ENCODE measurements at regions not wholly inside any gene's neighbourhood (a gene's known extent, or its start where the extent isn't known, plus 50 kb on each side); places are given as distances from the start of the nearest gene placed in this dataset.

DNA sequence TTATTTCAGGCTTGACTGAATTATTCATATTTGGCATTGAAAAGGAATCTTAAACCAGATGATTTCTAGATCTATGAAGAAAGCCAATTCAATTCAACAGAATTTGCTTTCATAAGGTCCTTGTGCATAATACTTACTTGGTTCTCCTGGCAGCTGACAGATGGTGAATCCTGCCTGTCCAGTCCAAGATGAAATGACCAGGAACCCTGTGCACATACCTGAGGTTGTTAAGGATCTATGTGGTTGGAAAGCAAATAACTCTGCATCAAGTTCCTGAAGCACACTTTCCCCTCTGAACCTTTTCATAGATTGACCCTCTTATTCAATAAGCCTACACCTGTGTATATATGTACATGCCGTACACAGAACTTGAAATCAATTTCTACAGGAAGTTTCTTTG, 562.7 kb downstream of the PPARGC1A start:
- DNase-seq = no peak

DNA sequence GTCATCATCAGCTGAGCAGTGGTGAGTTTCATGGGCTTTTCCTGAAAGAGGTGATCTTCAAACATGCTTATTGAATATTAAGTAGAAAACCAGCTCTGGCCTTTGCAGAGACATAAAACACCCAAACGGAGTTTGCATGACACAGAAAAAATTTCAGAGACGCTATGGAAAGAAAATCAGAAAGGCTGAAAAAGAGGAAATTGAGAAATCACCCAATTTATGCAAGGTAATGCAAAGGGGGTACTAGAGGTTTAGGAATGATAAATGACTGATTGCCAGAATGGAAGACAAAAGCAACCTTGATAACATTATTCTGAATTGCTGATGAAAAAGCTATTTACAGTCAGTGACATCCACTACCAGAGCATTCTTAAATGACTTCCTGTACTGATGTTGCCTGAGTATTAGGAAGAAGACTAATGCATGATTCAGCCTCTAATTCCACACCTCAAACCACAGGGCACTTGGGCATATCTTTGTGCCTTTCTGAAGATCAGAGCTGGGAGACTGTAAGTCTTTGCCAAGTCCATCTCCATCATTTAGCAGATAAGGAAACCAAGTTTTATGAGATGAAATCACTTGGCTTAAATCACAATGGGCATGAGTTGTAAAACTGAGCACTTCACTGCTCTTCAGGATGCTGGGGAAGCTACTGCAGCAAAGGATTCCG, 565.7 kb downstream of the PPARGC1A start:
- DNase-seq = no peak

DNA sequence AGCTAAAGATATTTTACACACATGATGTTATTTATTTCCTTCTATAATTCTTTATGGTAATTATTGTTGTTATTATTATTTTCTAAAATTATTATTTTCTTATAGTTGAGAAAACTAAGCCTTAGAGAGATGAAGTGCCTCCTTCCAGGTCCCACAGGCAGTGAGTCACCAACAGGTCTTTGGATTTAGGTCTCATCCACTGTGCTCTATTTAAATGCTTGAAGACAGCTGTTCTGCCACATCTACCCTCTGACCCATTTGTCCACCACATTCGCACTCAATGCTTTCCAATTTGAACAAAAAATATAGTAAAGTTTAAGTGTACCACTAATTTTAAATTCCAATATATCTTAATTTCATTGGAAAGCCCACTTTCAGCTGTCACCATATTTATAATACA, 566.4 kb downstream of the PPARGC1A start:
- DNase-seq = no peak

DNA sequence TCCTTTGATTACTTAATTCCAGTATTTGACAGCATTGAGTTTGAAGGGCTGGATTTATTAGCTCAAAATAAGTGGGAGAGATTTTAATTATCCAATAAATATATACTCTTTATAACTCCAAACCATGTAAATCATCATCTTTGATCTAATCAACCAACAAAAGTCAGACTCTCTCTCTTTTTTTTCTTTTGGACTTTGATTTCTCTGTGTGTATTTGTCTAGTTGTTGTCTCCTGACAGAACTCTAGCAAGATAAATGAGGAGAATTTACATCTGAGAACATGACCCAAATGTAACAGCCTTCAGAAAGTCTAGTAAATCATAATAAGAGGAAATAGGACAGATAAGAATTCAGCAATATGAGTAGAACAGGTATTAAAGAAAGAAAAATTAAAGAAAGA, 567.1 kb downstream of the PPARGC1A start:
- DNase-seq = no peak

DNA sequence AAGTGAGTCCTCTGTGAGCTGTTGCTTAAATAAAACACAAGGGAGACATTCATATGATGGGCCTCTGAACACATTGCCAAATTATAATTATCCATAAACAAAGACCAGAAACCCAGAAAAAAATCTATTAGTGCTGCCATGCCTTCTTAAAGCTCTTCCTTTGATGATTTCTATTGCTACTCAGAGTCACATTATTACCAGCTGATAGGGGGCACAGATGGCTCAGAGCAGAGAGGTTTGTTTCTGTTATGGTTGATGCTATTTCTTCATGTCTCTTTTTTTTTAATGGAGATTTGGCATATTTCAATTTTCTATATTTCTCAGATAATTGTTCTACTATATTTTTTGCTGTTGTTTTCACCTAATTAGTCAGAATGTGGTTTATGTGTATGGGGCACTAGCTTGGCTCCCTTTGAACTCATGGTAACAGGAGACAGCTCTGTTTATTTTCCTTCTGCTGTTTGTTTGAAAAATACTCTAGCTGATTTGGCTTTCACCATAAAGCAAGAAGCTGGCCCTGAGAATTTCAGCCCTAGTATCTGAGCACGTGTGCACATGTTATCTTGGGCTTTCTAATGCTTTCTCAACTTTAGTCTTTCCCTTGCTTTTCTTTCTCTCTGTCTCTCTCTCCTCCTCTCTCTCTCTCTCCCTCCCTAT, 568.8 kb downstream of the PPARGC1A start:
- DNase-seq = no peak

DNA sequence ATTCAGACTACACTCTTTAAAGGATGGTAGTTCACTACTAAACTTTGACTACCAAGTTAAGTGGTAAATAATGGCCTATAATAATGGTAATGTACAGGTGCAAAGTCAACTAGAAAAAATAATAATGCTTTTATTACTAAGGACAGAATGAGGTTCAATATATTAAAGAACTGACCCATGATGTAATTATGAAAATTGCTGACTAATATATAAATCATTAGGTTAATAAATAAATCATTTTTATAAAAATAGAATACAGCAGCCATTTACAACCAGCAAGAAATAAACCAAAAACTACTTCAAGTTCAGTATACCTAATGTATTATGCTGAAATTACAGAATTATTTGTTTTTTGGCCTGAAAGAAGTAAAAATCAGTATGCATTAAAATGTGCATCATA, 577.2 kb downstream of the PPARGC1A start:
- no peak for DNase-seq

DNA sequence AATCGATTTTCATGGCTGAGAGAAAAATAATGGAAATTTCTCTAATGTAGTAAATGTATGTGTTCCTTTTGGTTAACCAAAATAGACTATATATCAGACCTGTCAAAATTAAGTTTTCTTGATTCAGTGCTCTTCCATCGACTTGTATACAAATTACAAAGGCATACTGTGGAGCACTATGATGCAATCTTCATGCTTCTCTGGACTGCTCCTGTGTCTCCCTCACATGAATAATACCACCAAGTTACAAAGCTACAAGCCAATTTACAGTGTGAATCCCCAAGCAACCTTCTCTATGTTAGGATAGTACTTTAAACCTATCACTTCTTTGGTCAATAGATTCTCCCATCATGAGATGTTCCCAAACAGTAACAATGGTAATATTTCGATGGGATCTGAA, 577.9 kb downstream of the PPARGC1A start:
- DNase-seq = no peak

DNA sequence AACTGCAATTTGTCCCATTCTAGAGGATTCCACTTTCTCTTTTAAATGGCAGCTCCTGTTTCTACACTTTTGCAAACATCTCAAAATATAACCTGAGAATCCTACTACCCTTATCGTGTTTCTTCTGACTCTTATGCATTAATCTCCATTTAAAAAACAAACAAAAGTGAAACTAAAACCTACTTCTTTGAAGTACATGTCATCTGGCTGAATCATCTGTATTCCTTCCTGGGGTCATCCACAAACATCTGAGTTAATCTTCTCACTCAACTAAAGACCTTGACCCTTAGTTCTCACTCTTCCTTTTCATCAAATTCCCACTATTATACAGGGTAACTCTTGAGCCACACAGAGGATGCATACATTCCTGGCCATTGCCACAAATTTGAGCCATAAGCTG, 584.8 kb downstream of the PPARGC1A start:
- no peak for DNase-seq

DNA sequence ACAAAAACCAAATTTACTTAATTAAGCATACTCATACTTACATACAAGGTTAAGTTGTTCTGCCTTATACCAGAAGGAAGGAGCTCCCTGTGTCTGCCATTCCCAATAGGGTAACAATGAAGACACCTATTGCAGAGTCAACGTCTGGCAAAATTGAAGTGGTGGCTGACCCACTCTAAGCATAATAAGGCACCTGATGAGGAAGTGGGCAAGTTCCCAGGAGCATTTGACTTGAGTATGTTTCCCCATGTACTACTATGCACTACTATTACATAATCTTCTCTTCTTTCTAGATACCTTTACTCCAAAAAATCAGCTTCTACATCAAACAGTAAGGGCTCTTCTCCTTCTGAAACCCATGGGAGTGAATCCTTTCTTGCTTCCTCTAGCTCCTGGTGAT, 591.5 kb downstream of the PPARGC1A start:
- no peak for DNase-seq

DNA sequence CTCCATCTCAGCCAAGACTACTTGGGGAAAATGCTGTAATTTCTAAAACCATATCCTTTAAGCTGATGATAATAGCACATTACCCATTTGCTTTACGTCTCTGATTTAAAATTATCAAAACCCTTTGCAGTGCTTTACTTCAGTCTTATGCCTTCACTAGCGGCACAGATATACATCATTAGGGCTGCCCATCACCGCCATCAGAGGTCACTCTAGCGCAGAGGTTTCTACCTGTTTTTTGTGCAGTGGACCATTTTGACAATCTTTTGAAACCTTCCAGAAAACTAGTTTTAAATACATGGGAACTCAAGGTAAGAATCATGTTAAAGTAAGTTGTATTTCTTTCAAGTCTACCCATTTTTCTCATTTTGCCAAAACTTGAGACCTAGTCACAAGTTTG, 592.5 kb downstream of the PPARGC1A start:
- no peak for DNase-seq

DNA sequence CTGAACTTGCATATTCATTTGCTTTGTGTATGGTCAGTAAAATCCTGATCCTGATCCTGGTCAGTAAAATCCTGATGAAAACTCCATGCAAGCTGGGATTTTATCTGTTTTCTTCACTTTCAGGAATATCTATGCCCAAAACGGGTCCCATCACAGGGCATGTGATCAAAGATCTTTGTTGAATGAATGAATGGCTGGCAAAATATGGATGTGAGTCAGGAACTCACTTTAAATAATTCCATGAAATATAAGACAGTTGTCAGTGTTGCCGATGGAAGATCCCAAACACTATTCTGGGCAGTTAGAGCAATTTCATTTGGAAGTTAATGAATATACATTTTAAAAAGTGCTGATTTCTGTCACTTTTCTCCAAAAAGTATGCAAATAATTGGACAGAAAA, 598.4 kb downstream of the GBA3 start:
- DNase-seq = no peak

DNA sequence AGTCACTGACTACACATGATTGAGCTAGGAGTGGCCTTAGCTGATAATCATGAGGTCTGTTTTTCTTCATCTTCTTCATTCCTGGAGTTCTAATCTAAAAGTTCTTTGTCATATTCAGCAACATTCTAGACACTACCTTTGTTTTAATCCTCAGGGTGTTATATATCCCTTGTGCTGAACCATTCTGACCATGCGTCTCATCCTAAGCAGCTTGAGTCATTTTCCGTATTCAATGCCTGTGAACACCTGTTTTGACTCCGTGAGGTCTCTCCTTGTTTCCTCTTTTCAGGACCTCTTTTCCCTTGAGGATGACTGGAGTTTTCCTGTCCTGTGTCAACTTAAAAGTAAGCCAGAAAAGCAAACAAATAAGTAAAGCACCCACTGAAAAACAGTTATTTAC, 597.9 kb downstream of the GBA3 start:
- no peak for DNase-seq

DNA sequence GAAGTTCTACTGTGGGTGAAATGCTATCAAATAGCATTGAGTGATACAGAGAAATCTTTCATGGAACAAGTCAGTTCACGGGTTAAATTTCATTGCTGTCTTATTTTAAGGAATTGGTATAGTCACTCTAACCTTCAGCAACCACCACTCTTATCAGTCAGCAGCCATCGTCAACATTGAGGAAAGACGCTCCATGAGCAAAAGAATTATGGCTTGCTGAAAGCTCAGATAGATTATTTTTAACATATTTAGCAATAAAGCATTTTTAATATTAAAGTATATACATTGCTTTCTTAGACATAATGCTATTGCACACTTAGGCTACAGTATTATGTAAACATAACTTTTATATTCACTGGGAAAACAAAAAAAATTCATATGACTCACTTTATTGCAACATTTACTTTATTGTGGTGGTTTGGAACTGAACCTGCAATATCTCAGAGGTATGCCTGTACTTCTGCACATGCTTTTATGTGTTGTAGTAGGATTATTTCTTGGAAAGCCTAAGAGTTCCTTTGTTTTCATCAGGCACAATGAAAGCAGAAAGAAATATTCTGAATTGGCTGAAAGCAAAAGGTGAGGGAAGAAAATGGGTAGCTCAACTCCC, 586.7 kb downstream of the GBA3 start:
- no peak for DNase-seq

DNA sequence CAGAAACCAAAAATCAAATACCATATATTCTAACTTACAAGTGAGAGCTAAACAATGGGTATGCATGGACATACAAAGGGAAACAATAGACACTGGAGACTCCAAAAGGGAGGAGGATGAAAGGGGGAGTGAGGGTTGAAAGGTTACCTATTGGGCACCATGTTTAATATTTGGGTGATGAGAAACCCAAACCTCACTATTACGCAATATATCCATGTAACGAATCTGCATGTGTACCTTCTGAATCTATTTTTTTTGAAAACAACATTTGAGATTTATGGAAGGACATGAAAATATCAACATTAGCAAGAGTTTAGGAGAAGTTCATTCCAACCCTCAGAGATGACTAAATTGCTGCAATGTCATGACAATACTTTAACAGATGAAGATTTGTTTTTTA, 586.1 kb downstream of the GBA3 start:
- no peak for DNase-seq

DNA sequence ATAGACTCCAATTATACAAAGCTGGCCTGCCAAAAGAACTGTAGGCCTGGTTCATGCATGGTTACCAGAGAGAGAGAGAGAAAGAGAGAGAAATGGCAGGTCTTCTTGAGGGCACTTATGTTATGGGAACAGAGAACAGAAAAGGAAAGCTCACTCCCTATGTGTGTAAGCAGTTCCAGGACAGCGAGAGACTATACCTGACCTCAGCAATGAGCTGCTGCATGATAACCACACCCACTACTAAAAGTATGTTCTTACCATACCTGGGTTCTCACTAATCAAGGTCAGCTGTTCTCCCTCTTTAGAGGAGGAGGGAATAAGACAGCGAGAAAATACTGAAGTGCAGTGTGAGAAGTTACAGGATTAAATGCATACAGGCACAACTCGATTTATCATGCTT, 583.3 kb downstream of the GBA3 start:
- DNase-seq = no peak

DNA sequence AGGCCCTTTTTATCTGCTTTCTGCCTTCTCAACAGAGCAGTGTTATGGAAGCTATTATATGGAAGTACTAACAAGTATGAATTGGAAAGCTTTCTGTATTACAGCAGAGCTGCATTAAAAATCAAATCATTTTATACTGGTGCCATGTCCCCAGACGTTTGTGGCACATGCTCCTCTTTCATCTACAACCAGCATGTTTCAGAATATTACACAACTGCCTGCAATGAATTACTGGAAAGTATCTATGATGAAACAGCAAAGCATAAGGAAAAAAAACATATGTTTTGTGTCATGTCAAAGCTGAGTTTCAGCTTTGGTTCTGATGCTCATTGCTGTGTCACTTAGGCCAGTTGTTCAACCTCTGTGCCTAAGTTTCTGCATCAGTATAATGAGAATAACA, 576.8 kb downstream of the GBA3 start:
- no peak for DNase-seq

DNA sequence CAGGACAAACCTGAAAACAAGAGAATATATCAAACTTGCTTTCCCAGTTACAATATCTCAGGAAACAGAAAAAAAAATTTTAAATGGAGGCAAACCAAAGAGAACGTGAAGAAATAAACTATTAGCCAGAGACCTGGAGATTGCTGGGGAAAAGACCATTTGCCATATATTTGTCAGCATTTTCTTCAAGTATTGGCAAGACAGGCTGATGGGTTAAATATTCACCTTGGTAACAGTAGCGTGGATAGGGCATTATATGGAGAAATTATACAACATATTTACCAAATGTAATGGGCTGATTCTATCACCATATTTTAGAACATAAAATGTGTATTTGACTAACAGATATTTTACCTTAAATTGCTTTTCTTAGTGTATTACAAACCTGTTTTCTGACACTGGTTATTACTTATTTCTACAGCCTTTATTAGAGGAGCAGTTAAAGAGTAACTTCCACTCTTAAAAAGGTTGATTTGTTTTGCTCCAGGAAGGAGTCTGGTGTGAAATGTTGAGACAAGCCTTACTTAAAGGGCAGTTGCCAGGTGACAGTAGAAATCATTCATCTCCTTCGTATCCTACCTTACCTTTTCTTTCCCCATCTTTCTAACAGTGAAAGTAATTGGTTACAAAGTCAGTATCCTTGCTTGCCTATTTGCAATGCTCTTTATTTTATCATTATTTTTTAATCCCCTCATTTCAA, 575.5 kb downstream of the GBA3 start:
- DNase-seq = peak; percentile 10

DNA sequence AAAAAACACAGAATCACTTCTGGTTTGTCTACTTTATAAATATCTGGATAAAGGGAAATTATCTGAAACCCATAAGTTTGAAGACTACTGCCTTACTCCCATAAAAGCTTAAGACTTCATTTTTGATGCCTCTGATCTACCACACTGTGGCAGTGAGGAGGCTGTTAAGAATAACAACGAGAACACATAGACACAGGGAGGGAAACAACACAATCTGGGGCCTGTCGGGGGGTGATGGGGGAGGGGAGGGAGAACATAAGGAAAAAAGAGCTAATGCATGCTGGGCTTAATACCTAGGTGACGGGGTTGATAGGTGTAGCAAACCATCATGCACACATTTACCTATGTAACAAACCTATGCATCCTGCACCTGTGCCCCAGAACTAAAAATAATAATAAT, 573.7 kb downstream of the GBA3 start:
- DNase-seq = no peak

DNA sequence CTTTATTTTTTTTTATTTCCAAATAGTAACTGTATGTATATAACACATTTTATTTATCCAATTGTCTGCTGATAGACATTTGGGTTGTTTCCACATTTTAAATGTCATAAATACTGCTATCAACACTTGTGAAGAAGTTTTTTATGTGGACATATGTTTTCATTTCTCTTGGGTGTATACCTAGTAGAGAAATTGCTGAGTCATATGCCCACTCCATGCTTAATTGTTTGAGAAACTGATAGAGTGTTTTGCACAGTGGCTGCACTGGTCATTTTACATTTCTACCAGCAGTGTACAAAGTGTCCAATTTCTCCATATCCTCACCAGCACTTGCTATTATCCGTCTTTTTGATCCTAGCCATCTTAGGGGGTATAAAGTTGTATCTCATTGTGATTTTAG, 567.8 kb downstream of the GBA3 start:
- DNase-seq = no peak

DNA sequence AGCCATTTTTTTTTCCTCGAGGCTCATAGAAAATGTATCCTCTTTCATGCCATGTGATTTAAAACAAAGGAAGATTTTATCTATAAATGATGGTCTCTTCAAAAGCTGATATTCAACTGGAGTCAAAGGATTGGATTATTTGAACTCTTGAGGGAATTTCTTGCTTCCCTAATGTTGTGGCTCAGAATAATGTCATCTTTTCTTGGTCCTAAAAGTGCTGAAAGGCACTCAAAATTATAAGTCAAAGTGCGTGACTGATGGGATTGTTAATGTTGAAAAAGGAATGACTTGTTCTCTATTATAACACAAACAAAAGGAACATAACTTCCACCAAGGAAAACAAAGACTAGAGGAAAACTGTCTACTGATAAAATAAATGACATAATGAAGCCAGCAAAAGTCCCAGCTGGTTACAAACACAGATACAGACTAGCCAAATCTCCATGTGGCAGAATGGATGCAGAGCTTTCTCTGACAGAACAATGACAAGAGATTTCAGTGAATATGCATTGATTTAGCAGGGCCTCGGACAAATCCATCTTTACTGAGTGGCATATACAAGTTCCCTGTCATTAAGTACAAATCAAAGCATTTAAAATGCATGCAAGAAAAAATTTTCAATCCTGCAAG, 552.6 kb downstream of the GBA3 start:
- DNase-seq = no peak

DNA sequence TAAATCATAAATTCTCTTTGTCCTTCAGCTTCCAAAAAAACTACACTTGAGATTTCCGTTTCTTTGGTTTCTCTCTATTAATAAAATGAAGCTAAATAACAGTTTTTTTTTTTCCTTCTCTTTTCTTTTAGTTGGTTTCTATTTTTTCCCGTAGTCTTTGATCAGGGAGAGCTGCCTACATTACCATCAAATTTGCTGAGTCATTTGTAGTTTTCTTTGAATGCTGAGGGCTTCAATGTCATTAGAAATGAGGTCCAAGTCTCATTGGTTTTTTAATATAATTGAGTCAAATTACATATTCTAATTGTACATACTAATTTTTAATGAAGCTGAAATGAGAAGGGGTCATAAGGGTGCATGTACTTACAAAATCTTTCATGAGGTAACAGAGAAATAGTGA, 550.2 kb downstream of the GBA3 start:
- DNase-seq = no peak

DNA sequence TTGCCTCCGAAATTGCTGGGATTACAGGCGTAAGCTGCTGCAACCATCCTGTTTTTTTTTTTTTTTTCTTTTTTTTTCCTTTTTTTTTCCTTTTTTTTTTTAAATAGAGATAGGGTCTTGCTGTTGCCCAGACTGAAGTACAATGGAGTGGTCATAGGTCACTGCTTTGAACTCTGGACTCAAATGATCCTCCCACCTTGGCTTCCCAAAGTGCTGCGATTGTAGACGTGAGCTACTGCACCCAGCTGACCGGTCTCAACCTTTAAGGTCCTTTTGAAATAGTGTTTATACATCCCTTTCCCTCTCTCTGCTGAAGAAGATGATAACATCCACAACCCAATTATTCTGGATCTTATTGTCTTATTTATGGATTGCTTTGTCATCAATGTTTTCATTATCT, 548.7 kb downstream of the GBA3 start:
- DNase-seq = no peak

DNA sequence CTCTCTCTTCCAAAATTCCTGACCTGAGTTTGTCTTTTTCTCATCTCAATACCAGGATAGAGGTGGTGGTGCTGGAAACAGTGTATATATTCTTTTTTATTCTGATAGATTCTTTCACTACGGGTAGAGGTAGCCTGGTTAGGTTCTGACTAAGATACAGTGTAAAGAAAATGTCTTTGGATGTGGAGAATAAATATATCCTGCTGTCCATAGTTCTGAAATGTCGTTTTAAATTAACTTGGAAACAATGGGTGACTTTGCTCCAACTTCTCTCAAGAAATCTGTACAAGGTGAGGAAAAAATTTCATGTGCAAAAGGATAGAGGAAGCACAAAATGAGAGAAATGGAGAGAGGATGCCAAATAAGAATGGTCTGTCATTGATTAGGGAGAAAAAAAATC, 546.1 kb downstream of the GBA3 start:
- DNase-seq = no peak

DNA sequence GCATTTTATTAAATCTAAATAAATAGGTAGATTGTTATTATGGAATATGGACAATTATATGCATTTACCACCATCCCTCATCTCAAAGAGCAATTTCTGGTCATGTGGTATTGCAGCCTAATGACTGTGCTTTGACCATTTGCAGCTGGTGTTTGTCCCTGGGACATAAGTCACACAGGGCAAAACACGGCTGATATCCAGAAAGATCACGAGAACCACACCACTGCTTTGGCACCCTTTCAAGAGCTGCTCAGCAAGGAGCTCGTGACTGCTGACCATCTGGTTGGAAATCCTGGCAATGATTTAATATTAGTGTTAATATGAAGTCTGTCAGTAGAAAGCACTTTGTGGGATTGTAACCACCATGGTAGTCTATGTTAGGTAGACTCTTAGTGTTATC, 545.0 kb downstream of the GBA3 start:
- DNase-seq = no peak

Measured in NCI-H774 (cell line).